ENCODE measurements at regions not wholly inside any gene's neighbourhood (a gene's known extent, or its start where the extent isn't known, plus 50 kb on each side); places are given as distances from the start of the nearest gene placed in this dataset.

GRCh38 chr10:88110355-88110754, 246.9 kb downstream of the PTEN start:
- ChIA-PET POLR2A (no interaction called here), CTCF (interaction anchor here (1.4 kb wide), 1 partner anchor 19 kb away, joined by 3 read pairs; no protein-coding TSS in a partner anchor)
- Mint-ChIP-seq H3K4me3 (no peak overlapping the region), H3K27ac (no peak overlapping the region), H3K4me1 (peaks cover 16% of the 10 kb centered on the region), H3K27me3 (peaks cover 3% of the 10 kb centered on the region), H3K9me3 (no peaks in the 10 kb centered on the region), H3K36me3 (ENCODE audit: low read depth) (no peaks in the 10 kb centered on the region)
- DNase-seq = no peak

GRCh38 chr10:88110822-88111221, 247.4 kb downstream of the PTEN start:
- H3K36me3 Mint-ChIP-seq (ENCODE audit: low read depth) = no peaks in the 10 kb centered on the region
- ChIA-PET CTCF (interaction anchor here (1.4 kb wide), 1 partner anchor 19 kb away, joined by 3 read pairs; no protein-coding TSS in a partner anchor), POLR2A (no interaction called here)
- no peak overlapping the region for H3K4me3 Mint-ChIP-seq
- H3K27ac Mint-ChIP-seq = no peak overlapping the region
- no peak for DNase-seq
- no peaks in the 10 kb centered on the region for H3K9me3 Mint-ChIP-seq
- peaks cover 16% of the 10 kb centered on the region for H3K4me1 Mint-ChIP-seq
- H3K27me3 Mint-ChIP-seq = peaks cover 3% of the 10 kb centered on the region

GRCh38 chr10:88111294-88111693, 247.9 kb downstream of the PTEN start:
- no peaks in the 10 kb centered on the region for H3K9me3 Mint-ChIP-seq
- H3K27me3 Mint-ChIP-seq = peaks cover 3% of the 10 kb centered on the region
- H3K4me1 Mint-ChIP-seq = peaks cover 16% of the 10 kb centered on the region
- DNase-seq = no peak
- H3K36me3 Mint-ChIP-seq (ENCODE audit: low read depth) = no peaks in the 10 kb centered on the region
- no peak overlapping the region for H3K4me3 Mint-ChIP-seq
- POLR2A ChIA-PET = no interaction called here
- H3K27ac Mint-ChIP-seq = no peak overlapping the region
- CTCF ChIA-PET = interaction anchor here (1.4 kb wide), 1 partner anchor 20 kb away, joined by 3 read pairs; no protein-coding TSS in a partner anchor

- ChIA-PET CTCF (interaction anchor here (1.0 to 2.2 kb wide), 5 partner anchors 13 to 263 kb away, joined by 3 to 5 read pairs (median 3); no protein-coding TSS in a partner anchor), POLR2A (interaction anchor here (1.1 kb wide), 1 partner anchor 8 kb away, joined by 3 read pairs; no protein-coding TSS in a partner anchor)
- Mint-ChIP-seq H3K9me3 (no peaks in the 10 kb centered on the region), H3K4me3 (no peak overlapping the region), H3K36me3 (ENCODE audit: low read depth) (no peaks in the 10 kb centered on the region), H3K27ac (no peak overlapping the region), H3K27me3 (peaks cover 3% of the 10 kb centered on the region), H3K4me1 (peaks cover 10% of the 10 kb centered on the region)
- no peak for DNase-seq
These were observed 249.8 kb downstream of the PTEN start for GRCh38 chr10:88113232-88113631.

- Mint-ChIP-seq H3K4me3 (no peak overlapping the region), H3K27ac (no peak overlapping the region), H3K9me3 (no peaks in the 10 kb centered on the region), H3K36me3 (ENCODE audit: low read depth) (no peaks in the 10 kb centered on the region), H3K4me1 (peaks cover 7% of the 10 kb centered on the region), H3K27me3 (peaks cover 3% of the 10 kb centered on the region)
- CTCF ChIA-PET = interaction anchor here (0.6 to 2.2 kb wide), 7 partner anchors 14 to 263 kb away, joined by 3 to 5 read pairs (median 3); no protein-coding TSS in a partner anchor
- DNase-seq = no peak
- POLR2A ChIA-PET = no interaction called here
These were observed 250.3 kb downstream of the PTEN start for GRCh38 chr10:88113657-88114272.

GRCh38 chr10:88114368-88114767, 250.9 kb downstream of the PTEN start:
- ChIA-PET CTCF (interaction anchor here (0.6 to 2.2 kb wide), 7 partner anchors 14 to 264 kb away, joined by 3 to 5 read pairs (median 3); no protein-coding TSS in a partner anchor), POLR2A (interaction anchor here (2.9 kb wide), 1 partner anchor 23 kb away, joined by 8 read pairs; no protein-coding TSS in a partner anchor)
- no peak overlapping the region for H3K4me3 Mint-ChIP-seq
- peaks cover 9% of the 10 kb centered on the region for H3K4me1 Mint-ChIP-seq
- H3K27me3 Mint-ChIP-seq = peaks cover 3% of the 10 kb centered on the region
- DNase-seq = no peak
- H3K27ac Mint-ChIP-seq = no peak overlapping the region
- H3K36me3 Mint-ChIP-seq (ENCODE audit: low read depth) = no peaks in the 10 kb centered on the region
- H3K9me3 Mint-ChIP-seq = no peaks in the 10 kb centered on the region

GRCh38 chr10:88115407-88115806, 252.0 kb downstream of the PTEN start:
- Mint-ChIP-seq H3K27ac (no peak overlapping the region), H3K36me3 (ENCODE audit: low read depth) (no peaks in the 10 kb centered on the region), H3K27me3 (peaks cover 2% of the 10 kb centered on the region), H3K9me3 (no peaks in the 10 kb centered on the region), H3K4me1 (peaks cover 12% of the 10 kb centered on the region), H3K4me3 (no peak overlapping the region)
- ChIA-PET POLR2A (interaction anchor here (2.9 kb wide), 1 partner anchor 24 kb away, joined by 8 read pairs; no protein-coding TSS in a partner anchor), CTCF (interaction anchor here (0.7 kb wide), 1 partner anchor 148 kb away, joined by 3 read pairs; no protein-coding TSS in a partner anchor)
- no peak for DNase-seq

- H3K36me3 Mint-ChIP-seq (ENCODE audit: low read depth) = no peaks in the 10 kb centered on the region
- CTCF ChIA-PET = interaction anchor here (1.3 kb wide), 1 partner anchor 274 kb away, joined by 4 read pairs; no protein-coding TSS in a partner anchor
- DNase-seq = no peak
- H3K9me3 Mint-ChIP-seq = no peaks in the 10 kb centered on the region
- POLR2A ChIA-PET = interaction anchor here (1.7 to 2.9 kb wide), 2 partner anchors 16 to 24 kb away, joined by 3 to 8 read pairs; no protein-coding TSS in a partner anchor
- no peak overlapping the region for H3K27ac Mint-ChIP-seq
- H3K4me3 Mint-ChIP-seq = no peak overlapping the region
- peaks cover 12% of the 10 kb centered on the region for H3K4me1 Mint-ChIP-seq
- H3K27me3 Mint-ChIP-seq = no peaks in the 10 kb centered on the region
These were observed 252.5 kb downstream of the PTEN start for GRCh38 chr10:88115968-88116367.

- DNase-seq = no peak
- H3K4me1 Mint-ChIP-seq = peaks cover 12% of the 10 kb centered on the region
- no peak overlapping the region for H3K27ac Mint-ChIP-seq
- H3K9me3 Mint-ChIP-seq = no peaks in the 10 kb centered on the region
- ChIA-PET CTCF (interaction anchor here (1.3 to 2.0 kb wide), 2 partner anchors 8 to 273 kb away, joined by 4 to 5 read pairs; no protein-coding TSS in a partner anchor), POLR2A (interaction anchor here (1.7 to 2.9 kb wide), 2 partner anchors 16 to 25 kb away, joined by 3 to 8 read pairs; no protein-coding TSS in a partner anchor)
- no peak overlapping the region for H3K4me3 Mint-ChIP-seq
- H3K27me3 Mint-ChIP-seq = no peaks in the 10 kb centered on the region
- H3K36me3 Mint-ChIP-seq (ENCODE audit: low read depth) = no peaks in the 10 kb centered on the region
These were observed 253.1 kb downstream of the PTEN start for GRCh38 chr10:88116481-88116880.

GRCh38 chr10:88116971-88117626, 253.7 kb downstream of the PTEN start:
- Mint-ChIP-seq H3K27ac (no peak overlapping the region), H3K27me3 (no peaks in the 10 kb centered on the region), H3K36me3 (ENCODE audit: low read depth) (no peaks in the 10 kb centered on the region), H3K4me1 (peaks cover 12% of the 10 kb centered on the region), H3K4me3 (no peak overlapping the region), H3K9me3 (no peaks in the 10 kb centered on the region)
- DNase-seq = no peak
- ChIA-PET CTCF (interaction anchor here (0.6 to 2.0 kb wide), 3 partner anchors 9 to 272 kb away, joined by 4 to 5 read pairs (median 4); no protein-coding TSS in a partner anchor), POLR2A (interaction anchor here (1.2 to 2.9 kb wide), 4 partner anchors 15 to 265 kb away, joined by 3 to 8 read pairs (median 4); no protein-coding TSS in a partner anchor)

GRCh38 chr10:88117869-88118632, 254.6 kb downstream of the PTEN start:
- ChIA-PET CTCF (interaction anchor here (0.6 to 2.0 kb wide), 4 partner anchors 10 to 435 kb away, joined by 3 to 5 read pairs (median 4); no protein-coding TSS in a partner anchor), POLR2A (interaction anchor here (1.2 to 1.7 kb wide), 3 partner anchors 14 to 264 kb away, joined by 3 to 6 read pairs (median 3); no protein-coding TSS in a partner anchor)
- H3K9me3 Mint-ChIP-seq = no peaks in the 10 kb centered on the region
- H3K36me3 Mint-ChIP-seq (ENCODE audit: low read depth) = no peaks in the 10 kb centered on the region
- H3K4me1 Mint-ChIP-seq = peaks cover 12% of the 10 kb centered on the region
- no peaks in the 10 kb centered on the region for H3K27me3 Mint-ChIP-seq
- no peak overlapping the region for H3K4me3 Mint-ChIP-seq
- no peak overlapping the region for H3K27ac Mint-ChIP-seq
- no peak for DNase-seq

GRCh38 chr10:88118729-88119128, 255.3 kb downstream of the PTEN start:
- no peak for DNase-seq
- no peak overlapping the region for H3K27ac Mint-ChIP-seq
- no peaks in the 10 kb centered on the region for H3K36me3 Mint-ChIP-seq (ENCODE audit: low read depth)
- CTCF ChIA-PET = interaction anchor here (0.9 to 2.0 kb wide), 3 partner anchors 10 to 435 kb away, joined by 3 to 5 read pairs (median 3); no protein-coding TSS in a partner anchor
- no peaks in the 10 kb centered on the region for H3K9me3 Mint-ChIP-seq
- peaks cover 12% of the 10 kb centered on the region for H3K4me1 Mint-ChIP-seq
- no peak overlapping the region for H3K4me3 Mint-ChIP-seq
- POLR2A ChIA-PET = interaction anchor here (1.4 kb wide), 1 partner anchor 27 kb away, joined by 6 read pairs; no protein-coding TSS in a partner anchor
- no peaks in the 10 kb centered on the region for H3K27me3 Mint-ChIP-seq

Measured in activated CD4-positive, alpha-beta memory T cell treated with anti-CD3 and anti-CD28 coated beads, Interleukin-2, amount 10 ng/mL, durations not matched to agents 7 days and 5 days (primary cell).